HUDEP-2 (cell line): ENCODE measurements at regions not wholly inside any gene's neighbourhood (a gene's known extent, or its start where the extent isn't known, plus 50 kb on each side); places are given as distances from the start of the nearest gene placed in this dataset.
"Not testable (repeated sequence)": the region's sequence is repeated elsewhere in the genome, so short reads cannot be mapped to it uniquely, and the experiment has no call there.

Experiments
- DNase-seq, 76 experiments: peaks; one replicate each; lab custom pipeline; 2025; ENCODE audit not compliant: unreplicated experiment in 76 of 76; lab: John Stamatoyannopoulos, UW

- DNase-seq, result no peak
Observed at GRCh38 chr10:8173243-8173865, 118.9 kb downstream of the GATA3 start.

GRCh38 chr10:8173866-8174243, 119.4 kb downstream of the GATA3 start:
- DNase-seq, result no peak

DNA sequence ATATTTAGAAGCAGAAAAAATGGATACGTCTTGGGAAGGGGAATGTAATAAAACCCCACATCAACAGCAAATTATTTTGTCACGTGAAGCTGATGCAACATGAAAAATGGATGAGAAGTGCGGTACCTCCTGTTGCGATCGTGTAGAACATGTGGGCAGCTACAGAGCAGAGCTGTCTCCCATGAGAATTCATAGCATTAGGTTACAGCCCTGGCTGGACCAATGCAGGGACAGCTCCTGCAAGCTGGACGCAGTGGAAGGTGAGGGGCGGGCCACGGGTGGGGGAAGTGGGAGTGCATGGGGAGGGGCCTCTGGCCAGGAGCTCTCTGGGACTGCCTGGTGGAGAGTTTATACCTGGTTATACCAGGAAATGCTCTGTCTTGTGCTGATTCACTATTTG, 120.3 kb downstream of the GATA3 start:
- no peak for DNase-seq

DNA sequence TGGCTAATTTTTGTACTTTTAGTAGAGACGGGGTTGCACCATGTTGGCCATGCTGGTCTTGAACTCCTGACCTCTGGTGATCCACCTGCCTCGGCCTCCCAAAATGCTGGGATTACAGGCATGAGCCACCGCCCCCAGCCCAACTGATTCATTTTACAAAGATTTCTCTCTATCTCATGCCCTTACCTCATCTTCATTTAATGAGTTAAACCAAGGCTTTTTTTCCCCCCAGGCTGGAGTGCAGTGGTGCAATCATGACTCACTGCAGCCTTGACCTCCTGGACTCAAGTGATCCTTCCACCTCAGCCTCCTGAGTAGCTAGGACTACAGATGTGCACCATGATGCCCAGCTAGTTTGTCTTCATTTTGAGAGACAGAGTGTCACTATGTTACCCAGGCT, 123.0 kb downstream of the GATA3 start:
- DNase-seq, result not testable (repeated sequence)

DNA sequence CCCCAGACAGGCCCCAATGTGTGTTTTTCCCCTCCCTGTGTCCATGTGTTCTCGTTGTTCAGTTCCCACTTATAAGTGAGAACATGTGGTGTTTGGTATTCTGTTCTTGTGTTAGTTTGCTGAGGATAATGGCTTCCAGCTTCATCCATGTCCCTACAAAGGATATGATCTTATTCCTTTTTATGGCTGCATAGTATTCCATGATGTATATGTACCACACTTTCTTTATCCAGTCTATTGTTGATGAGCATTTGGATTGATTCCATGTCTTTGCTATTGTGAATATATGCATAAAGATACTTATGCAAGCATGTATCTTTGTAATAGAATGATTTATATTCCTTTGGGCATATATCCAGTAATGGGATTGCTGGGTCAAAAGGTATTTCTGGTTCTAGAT, 125.3 kb downstream of the GATA3 start:
- not testable (repeated sequence) for DNase-seq

DNA sequence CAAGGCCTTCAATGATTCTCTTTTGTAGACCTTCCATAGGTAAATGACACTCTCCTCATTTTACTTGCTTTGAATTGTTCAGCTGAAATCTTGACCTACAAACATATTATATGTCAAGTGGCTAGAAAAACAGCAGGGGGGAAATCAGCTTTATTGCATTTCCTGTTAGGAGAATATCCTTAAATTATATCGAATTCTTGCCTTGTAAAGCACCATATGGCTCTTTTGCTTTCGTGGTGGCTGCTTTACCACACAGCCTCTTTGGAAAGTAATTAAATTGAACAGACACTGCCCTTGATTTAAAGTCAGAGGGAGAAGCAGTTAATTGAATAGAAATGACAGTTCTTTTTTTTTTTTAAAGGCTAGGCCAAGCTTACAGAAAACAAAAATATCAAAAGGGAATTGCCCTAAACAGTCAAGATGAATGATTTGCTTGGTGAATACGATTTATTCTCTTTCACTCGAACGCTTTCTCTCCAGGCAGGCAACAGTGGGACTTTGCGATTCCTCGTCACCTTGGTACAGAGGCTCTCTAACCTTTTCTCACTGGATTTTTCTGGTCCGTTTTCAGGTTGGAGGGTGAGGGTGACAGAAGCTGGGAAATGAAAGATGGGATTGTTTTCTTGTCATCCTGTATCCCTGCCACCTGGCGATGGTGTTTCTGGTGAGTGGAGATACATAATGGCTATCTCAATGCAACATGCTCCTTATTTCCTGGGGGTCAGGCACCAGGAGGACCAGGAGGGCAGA, 126.0 kb downstream of the GATA3 start:
- no peak for DNase-seq

- no peak for DNase-seq
Observed at GRCh38 chr10:8181496-8182157, 127.1 kb downstream of the GATA3 start.

GRCh38 chr10:8182806-8183205, 128.3 kb downstream of the GATA3 start:
- no peak for DNase-seq

GRCh38 chr10:8183241-8183704, 128.8 kb downstream of the GATA3 start:
- DNase-seq, result no peak

DNA sequence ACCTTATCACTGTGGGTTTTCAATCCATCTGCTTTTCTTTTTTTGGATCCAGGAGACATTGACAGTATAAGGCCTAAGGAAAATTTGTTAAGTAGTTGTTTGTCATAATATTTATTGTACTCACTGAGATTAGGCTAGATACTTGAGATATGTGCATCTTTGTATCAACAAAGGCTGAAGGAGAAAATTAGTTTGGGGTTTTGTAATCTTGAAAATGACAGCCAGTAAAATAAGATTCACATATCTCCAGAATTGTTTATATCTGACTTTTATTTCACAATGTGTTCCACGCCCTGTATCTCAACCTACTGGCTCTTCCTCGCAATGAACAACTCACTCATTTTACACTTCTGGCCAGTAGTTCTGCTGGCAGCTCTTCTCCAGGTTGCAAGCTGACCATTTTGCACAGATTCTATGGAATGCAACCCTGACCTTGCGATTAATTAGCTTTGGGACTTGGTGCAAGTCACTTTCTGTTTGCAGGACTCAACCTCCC, 132.7 kb downstream of the GATA3 start:
- DNase-seq, result no peak

- DNase-seq, result no peak
Observed at GRCh38 chr10:8189458-8189857, 135.0 kb downstream of the GATA3 start.

DNA sequence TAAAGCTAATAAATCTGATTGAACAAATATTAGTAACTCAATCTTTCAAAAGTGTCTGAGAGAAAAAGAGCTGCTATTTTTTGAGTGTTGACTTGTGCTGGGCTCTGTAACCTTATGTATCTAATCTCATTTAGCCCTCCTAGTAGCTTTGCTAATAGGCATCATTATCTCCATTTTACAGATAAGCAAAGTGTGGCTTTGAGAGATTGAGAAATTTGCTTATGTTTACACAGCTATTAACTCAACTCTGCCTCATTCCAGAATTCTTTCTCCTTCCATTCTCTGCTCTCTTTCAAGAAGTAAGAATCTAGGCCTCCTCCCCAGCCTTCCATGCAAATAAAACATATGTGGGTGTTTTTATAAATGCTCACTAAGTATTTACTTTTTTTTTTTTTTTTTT, 137.8 kb downstream of the GATA3 start:
- DNase-seq, result no peak

GRCh38 chr10:8193546-8193945, 139.1 kb downstream of the GATA3 start:
- no peak for DNase-seq

DNA sequence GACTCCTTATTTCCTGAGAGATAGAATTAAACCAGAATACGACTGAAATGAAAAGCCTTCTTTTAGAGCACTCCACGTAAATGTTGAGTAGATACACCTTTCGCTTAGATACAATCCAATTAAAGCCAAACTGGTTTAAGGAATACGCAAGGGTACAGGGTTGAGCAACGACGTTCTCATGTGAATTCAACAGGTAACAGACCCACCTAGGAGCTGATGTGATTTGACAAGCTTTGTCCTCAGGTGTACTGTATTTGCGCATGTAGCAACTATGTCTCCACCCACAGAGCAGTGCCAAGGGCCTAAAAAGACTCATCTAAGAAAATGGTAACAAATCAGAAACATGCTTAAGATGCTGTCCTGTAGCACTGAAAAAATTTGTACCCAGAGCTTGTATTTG, 139.6 kb downstream of the GATA3 start:
- DNase-seq, result no peak

DNA sequence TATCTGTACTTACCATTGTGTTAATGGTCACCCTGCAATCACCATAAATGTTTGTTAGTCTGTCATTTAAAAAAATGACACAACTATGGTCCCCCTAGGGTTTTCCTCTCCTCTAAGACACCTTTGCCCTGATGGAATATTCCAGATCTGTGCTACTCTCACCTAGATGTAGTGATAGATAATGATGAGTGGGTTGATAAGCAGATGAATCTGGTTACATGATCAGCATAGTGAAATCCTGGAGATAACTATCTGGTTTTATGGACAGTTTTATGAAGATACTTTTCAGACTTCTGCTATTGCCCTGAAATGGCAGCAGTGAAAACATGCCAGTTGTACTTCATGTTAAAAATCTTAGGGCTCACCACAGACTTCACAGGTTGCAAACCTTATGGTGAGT, 152.4 kb downstream of the GATA3 start:
- DNase-seq, result no peak

DNA sequence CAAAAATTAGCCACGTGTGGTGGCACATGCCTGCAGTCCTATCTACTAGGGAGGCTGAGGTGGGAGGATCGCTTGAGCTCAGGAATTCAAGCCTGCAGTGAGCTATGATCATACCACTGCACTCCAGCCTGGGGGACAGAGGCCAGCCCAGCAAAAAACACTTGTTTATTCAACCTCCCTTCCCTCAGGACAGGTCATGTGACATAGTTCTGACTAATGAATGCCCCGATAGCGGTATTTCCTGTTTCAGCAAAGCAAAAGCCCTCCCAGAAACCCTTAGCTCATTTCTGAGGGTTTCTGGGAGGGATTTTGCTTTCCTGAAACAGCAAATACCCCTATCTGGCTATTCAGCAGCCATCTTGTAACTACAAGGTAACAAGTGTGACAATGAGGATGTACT, 157.1 kb downstream of the GATA3 start:
- no peak for DNase-seq

GRCh38 chr10:8213735-8214134, 159.2 kb downstream of the GATA3 start:
- no peak for DNase-seq

GRCh38 chr10:8214587-8214986, 160.1 kb downstream of the GATA3 start:
- DNase-seq, result no peak

- DNase-seq, result no peak
Observed at GRCh38 chr10:8216893-8217292, 162.4 kb downstream of the GATA3 start.

- DNase-seq, result no peak
Observed at GRCh38 chr10:8221451-8221850, 167.0 kb downstream of the GATA3 start.

- no peak for DNase-seq
Observed at GRCh38 chr10:8224591-8224990, 170.1 kb downstream of the GATA3 start.

- DNase-seq, result no peak
Observed at GRCh38 chr10:8225187-8225586, 170.7 kb downstream of the GATA3 start.
